Heart left ventricle (tissue), 16 donors: ENCODE measurements at regions not wholly inside any gene's neighbourhood (a gene's known extent, or its start where the extent isn't known, plus 50 kb on each side); places are given as distances from the start of the nearest gene placed in this dataset.
"Not testable (repeated sequence)": the region's sequence is repeated elsewhere in the genome, so short reads cannot be mapped to it uniquely, and the experiment has no call there.

Source experiments
- ATAC-seq, 4 donors: fragments of 200-7000 bp; cut with Tn5 transposase; one replicate each; pipeline ENCODE4 v1.9.1; 2020 to 2022; ENCODE audit warnings: moderate library complexity in 4 of 4, mild to moderate bottlenecking in 3 of 4, moderate number of reproducible peaks in 1 of 4
- DNase-seq, 5 donors: peaks; one replicate each; pipeline ENCODE4 v3.0.0-alpha.2; 2020
- H3K27ac ChIP-seq, 12 donors: fragments of 200-600 bp; sonication (generic) in 4 of 12; one replicate each; pipeline versions ENCODE4 v1.5.0 to v1.8.0; 2016 to 2022; ENCODE audit warnings: mild to moderate bottlenecking in 2 of 12
- H3K27me3 ChIP-seq, 9 donors: fragments of 200-600 bp; sonication (generic) in 2 of 9; one replicate each; pipeline versions ENCODE4 v1.5.1 to v1.8.0; 2016 to 2022; ENCODE audit warnings: mild to moderate bottlenecking in 3 of 9
- H3K36me3 ChIP-seq, 9 donors: fragments of 200-600 bp; sonication (generic) in 2 of 9; one replicate each; pipeline versions ENCODE4 v1.5.0 to v1.8.0; 2018 to 2022; ENCODE audit warnings: mild to moderate bottlenecking in 2 of 9
- H3K4me1 ChIP-seq, 12 donors: fragments of 200-600 bp; sonication (generic) in 4 of 12; one replicate each; pipeline versions ENCODE4 v1.5.0 to v1.8.0; 2016 to 2022; ENCODE audit warnings: mild to moderate bottlenecking in 3 of 12
- H3K4me3 ChIP-seq, 12 donors: fragments of 200-600 bp; sonication (generic) in 4 of 12; one replicate each; pipeline versions ENCODE4 v1.5.0 to v1.8.0; 2017 to 2022; ENCODE audit warnings: mild to moderate bottlenecking in 9 of 12, moderate library complexity in 4 of 12
- H3K9me3 ChIP-seq, 12 donors: fragments of 200-600 bp; sonication (generic) in 4 of 12; one replicate each; pipeline versions ENCODE4 v1.5.0 to v1.8.0; 2016 to 2022; ENCODE audit warnings: mild to moderate bottlenecking in 1 of 12
- POLR2A ChIP-seq, 2 donors: fragments of 450-650 bp; IDR thresholded peaks; one replicate each; pipeline ENCODE4 v1.6.1; 2017; ENCODE audit warnings: antibody characterized with exemption in 2 of 2, mild to moderate bottlenecking in 2 of 2, moderate library complexity in 2 of 2
- WGBS, 4 donors: extraction: QIAGEN DNeasy Blood & Tissue Kit in 2 of 4; methylation state at CpG; one replicate each; pipeline versions ENCODE4 v1.1.5 to v1.1.7; 2013 to 2018; 5-methylcytosine and 5-hydroxymethylcytosine counted together
- intact Hi-C, 10 donors: fragments of 100-400 bp; cut with DNase I; formaldehyde crosslinking; loops; one replicate each; pipeline versions ENCODE4 v1.11.1 to v1.14.2; 2022
- TF ChIP-seq, protein P1 (sequence below), 12 donors: fragments of 200-600 bp; sonication (generic) in 4 of 12; IDR thresholded peaks; one replicate each; pipeline versions ENCODE4 v1.5.0 to v1.8.0; 2018 to 2022; ENCODE audit warnings: antibody characterized with exemption in 12 of 12, mild to moderate bottlenecking in 5 of 12
- donor health status: ischemic (EF 13 %, LVEDD 7.1; RV severe dilation, severe dysfunction).
- donor health status: healthy with polysubstance abuse.
- donor health status: DM: no; HTN: yes; CAD: no.
- donor health status: DM: no; HTN: no; CAD: no.
- donor health status: ischemic (EF 25% LVEDD 6.9; RV normal size, moderate dysfunction).
- donor health status: ischemic (EF 25% LVEDD 5.7; RV mildly dilated, moderate dysfunction).
- donor health status: healthy.
- donor health status: DM: yes; HTN: yes; CAD: no.
- donor health status: ischemic (EF 35%, LVEDD 5.7; RV mildly dilated, moderate dysfunction).
- donor health status: nonischemic (EF 11% LVEDD 7.7; RV severe dilation, severe dysfunction).
- donor health status: DM: yes; HTN: yes; CAD: no.
- donor health status: PGD.
- donor health status: ischemic (EF 29% LVEDD 5.4; RV normal size, mild dysfunction).
- donor health status: nonischemic (EF 23%, LVEDD 6.1; RV moderate dilation, normal function).

- intact Hi-C loops = loop anchor here in 1 of 10 donors (10.0 kb wide), 1 partner anchor 78 kb away; no protein-coding TSS in a partner anchor
- Histone ChIP-seq H3K4me3 (no peak overlapping the region), H3K36me3 (no peaks in the 10 kb centered on the region), H3K9me3 (peaks cover 0 to 15% (median 0%) of the 10 kb centered on the region in 12 donors), H3K27ac (no peak overlapping the region), H3K4me1 (no peaks in the 10 kb centered on the region), H3K27me3 (peaks cover 0 to 31% (median 0%) of the 10 kb centered on the region in 9 donors)
- 70 to 81% (median 76%) methylated on average over 14 of the region's 14 CpGs for WGBS, 4 donors
- TF ChIP-seq, protein P1, sequence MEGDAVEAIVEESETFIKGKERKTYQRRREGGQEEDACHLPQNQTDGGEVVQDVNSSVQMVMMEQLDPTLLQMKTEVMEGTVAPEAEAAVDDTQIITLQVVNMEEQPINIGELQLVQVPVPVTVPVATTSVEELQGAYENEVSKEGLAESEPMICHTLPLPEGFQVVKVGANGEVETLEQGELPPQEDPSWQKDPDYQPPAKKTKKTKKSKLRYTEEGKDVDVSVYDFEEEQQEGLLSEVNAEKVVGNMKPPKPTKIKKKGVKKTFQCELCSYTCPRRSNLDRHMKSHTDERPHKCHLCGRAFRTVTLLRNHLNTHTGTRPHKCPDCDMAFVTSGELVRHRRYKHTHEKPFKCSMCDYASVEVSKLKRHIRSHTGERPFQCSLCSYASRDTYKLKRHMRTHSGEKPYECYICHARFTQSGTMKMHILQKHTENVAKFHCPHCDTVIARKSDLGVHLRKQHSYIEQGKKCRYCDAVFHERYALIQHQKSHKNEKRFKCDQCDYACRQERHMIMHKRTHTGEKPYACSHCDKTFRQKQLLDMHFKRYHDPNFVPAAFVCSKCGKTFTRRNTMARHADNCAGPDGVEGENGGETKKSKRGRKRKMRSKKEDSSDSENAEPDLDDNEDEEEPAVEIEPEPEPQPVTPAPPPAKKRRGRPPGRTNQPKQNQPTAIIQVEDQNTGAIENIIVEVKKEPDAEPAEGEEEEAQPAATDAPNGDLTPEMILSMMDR (IDR thresholded peaks at IDR 0.05) = no peak
- TF ChIP-seq POLR2A (IDR thresholded peaks at IDR 0.05) = no peak
- ATAC-seq = peak in 1 of 4 donors; percentile 21
- DNase-seq = peak in 1 of 5 donors; percentile 70
Observed at GRCh38 chr15:20272422-20273184, 269.0 kb downstream of the GOLGA6L6 start.

DNA sequence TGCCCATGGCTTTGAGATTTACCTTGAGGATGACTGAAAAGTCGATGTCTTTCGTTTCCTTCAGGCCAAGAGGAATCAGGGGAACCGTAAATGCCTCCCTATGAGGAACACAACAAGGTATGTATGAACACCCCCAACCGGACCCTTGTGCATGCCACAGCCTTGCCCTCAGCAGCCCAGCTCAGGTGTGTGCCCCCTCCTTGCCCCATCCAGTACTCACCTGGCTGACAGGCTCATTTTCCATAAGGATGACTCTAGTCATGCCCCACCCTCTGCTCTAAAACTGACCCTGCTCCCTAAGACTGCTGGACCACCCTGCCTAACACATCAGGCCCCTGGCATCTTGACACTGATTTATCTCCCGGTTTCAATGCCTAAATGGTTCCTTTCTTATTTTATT is 270.0 kb downstream of the GOLGA6L6 start:
- no peak overlapping the region for H3K4me3 ChIP-seq
- no peaks in the 10 kb centered on the region for H3K4me1 ChIP-seq
- H3K27me3 ChIP-seq = peaks cover 0 to 27% (median 0%) of the 10 kb centered on the region in 9 donors
- H3K9me3 ChIP-seq = peaks cover 0 to 10% (median 0%) of the 10 kb centered on the region in 12 donors
- peak in 1 of 5 donors; percentile 37 for DNase-seq
- ATAC-seq = no peak
- H3K27ac ChIP-seq = no peak overlapping the region
- H3K36me3 ChIP-seq = no peaks in the 10 kb centered on the region
- 54 to 63% (median 57%) methylated on average over 5 of the region's 5 CpGs for WGBS, 4 donors
- intact Hi-C loops = loop anchor here in 1 of 10 donors (10.0 kb wide), 1 partner anchor 77 kb away; no protein-coding TSS in a partner anchor
- TF ChIP-seq POLR2A (IDR thresholded peaks at IDR 0.05) = no peak

DNA sequence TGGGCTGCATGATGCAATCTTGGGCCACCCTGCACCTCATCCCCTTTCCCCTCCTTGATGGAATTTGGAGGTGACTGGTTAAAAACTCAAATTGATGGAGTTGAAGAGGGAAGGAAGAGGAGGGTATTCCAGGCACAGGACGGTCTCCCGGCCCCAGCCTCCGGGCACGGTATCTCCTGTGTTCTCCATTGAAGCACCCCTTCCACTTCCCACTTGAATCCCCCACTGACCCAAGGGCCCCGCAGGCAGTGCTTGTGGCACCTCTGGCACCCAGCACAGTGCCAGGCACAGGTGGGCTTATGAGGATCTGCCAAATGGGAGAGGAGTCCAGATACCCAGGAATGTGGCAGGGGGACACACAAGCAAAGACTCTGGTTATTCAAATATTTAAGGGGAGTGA is 271.6 kb downstream of the GOLGA6L6 start:
- not testable (repeated sequence) for H3K4me1 ChIP-seq, H3K4me3 ChIP-seq, H3K9me3 ChIP-seq, H3K27ac ChIP-seq, H3K36me3 ChIP-seq
- H3K27me3 ChIP-seq = peaks cover 0 to 32% (median 0%) of the 10 kb centered on the region in 9 donors
- peak in 2 of 5 donors; percentile 27 to 60 for DNase-seq
- WGBS, 4 donors = 84 to 91% (median 88%) methylated on average over 5 of the region's 5 CpGs
- intact Hi-C loops = loop anchor here in 1 of 10 donors (10.0 kb wide), 1 partner anchor 75 kb away; no protein-coding TSS in a partner anchor
- ATAC-seq = peak in 1 of 4 donors; percentile 27

- H3K4me1 ChIP-seq, DNase-seq, H3K4me3 ChIP-seq, ATAC-seq, H3K27ac ChIP-seq, H3K9me3 ChIP-seq, H3K36me3 ChIP-seq, intact Hi-C loops: not testable (repeated sequence)
- WGBS, 4 donors = 79 to 89% (median 89%) methylated on average over 6 of the region's 6 CpGs
- H3K27me3 ChIP-seq = peaks cover 0 to 30% (median 0%) of the 10 kb centered on the region in 9 donors
Observed at GRCh38 chr15:20267996-20268395, 273.6 kb downstream of the GOLGA6L6 start.

- H3K27me3 ChIP-seq = peaks cover 0 to 22% (median 0%) of the 10 kb centered on the region in 9 donors
- peak in 1 of 5 donors; percentile 40 for DNase-seq
- H3K4me1 ChIP-seq, H3K36me3 ChIP-seq, H3K4me3 ChIP-seq, intact Hi-C loops, H3K9me3 ChIP-seq, ATAC-seq, H3K27ac ChIP-seq: not testable (repeated sequence)
- 60 to 68% (median 63%) methylated on average over 6 of the region's 6 CpGs for WGBS, 4 donors
Observed at GRCh38 chr15:20267051-20267730, 274.4 kb downstream of the GOLGA6L6 start.

- ATAC-seq, intact Hi-C loops, H3K27ac ChIP-seq, H3K4me3 ChIP-seq, H3K9me3 ChIP-seq, DNase-seq, H3K4me1 ChIP-seq, H3K36me3 ChIP-seq: not testable (repeated sequence)
- 48 to 78% (median 75%) methylated on average over 1 of the region's 1 CpG for WGBS, 4 donors
- H3K27me3 ChIP-seq = peaks cover 0 to 18% (median 0%) of the 10 kb centered on the region in 9 donors
Observed at GRCh38 chr15:20265710-20266109, 275.9 kb downstream of the GOLGA6L6 start.

- DNase-seq = peak in 3 of 5 donors; percentile 26 to 65 (median 52)
- H3K9me3 ChIP-seq, H3K36me3 ChIP-seq, H3K27me3 ChIP-seq, H3K27ac ChIP-seq, H3K4me1 ChIP-seq, intact Hi-C loops: not testable (repeated sequence)
- peak overlapping the region in 1 of 12 donors; percentile 4 for H3K4me3 ChIP-seq
- ATAC-seq = peak; percentile 33 to 89 (median 78)
- WGBS, 4 donors = 62 to 72% (median 70%) methylated on average over 16 of the region's 16 CpGs
Observed at GRCh38 chr15:20261321-20262280, 280.0 kb downstream of the GOLGA6L6 start.

DNA sequence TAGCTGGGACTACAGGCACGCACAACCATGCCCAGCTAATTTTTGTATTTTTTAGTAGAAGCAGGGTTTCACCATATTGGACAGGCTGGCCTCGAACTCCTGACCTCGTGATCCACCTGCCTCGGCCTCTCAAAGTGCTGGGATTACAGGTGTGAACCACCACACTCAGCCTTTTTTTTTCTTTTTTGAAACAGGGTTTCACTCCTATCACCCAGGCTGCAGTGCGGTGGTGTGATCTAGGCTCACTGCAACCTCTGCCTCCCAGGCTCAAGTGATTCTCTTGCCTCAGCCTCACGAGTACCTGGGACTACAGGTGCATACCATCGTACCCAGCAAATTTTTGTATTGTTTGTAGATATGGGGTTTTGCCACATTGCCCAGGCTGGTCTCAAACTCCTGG is 280.9 kb downstream of the GOLGA6L6 start:
- ATAC-seq, H3K27me3 ChIP-seq, H3K36me3 ChIP-seq, H3K27ac ChIP-seq, H3K9me3 ChIP-seq, intact Hi-C loops, H3K4me3 ChIP-seq, H3K4me1 ChIP-seq: not testable (repeated sequence)
- 66 to 68% (median 67%) methylated on average over 7 of the region's 7 CpGs for WGBS, 4 donors
- DNase-seq = peak in 1 of 5 donors; percentile 47
